Kidney (tissue), 13 donors: ENCODE measurements at regions not wholly inside any gene's neighbourhood (a gene's known extent, or its start where the extent isn't known, plus 50 kb on each side); places are given as distances from the start of the nearest gene placed in this dataset.

Experiments
- DNase-seq, 5 donors: peaks; one replicate each; pipeline ENCODE4 v3.0.0-alpha.2; 2013 to 2020
- FAIRE-seq: peaks from 2 replicates; lab custom pipeline; 2012; peaks lifted over from hg19 to GRCh38; lab: Jason Lieb, UNC
- H3K27ac ChIP-seq, 2 donors: one replicate each; pipeline ENCODE4 v1.7.0; 2013; ENCODE audit warnings: low read depth in 2 of 2, low read length in 2 of 2, inconsistent platforms in 1 of 2
- H3K27me3 ChIP-seq: one replicate; pipeline ENCODE4 v1.7.1; 2013; ENCODE audit warnings: low read length, inconsistent platforms; ENCODE audit not compliant: control insufficient read depth, insufficient read depth
- H3K36me3 ChIP-seq, 3 donors: one replicate each; pipeline versions ENCODE4 v1.7.0 to v1.7.1; 2013; ENCODE audit warnings: low read length in 3 of 3, control low read depth in 1 of 3, inconsistent platforms in 1 of 3; ENCODE audit not compliant: insufficient read depth in 3 of 3, control insufficient read depth in 2 of 3
- H3K4me1 ChIP-seq, 3 donors: one replicate each; pipeline versions ENCODE4 v1.7.0 to v1.7.1; 2013; ENCODE audit warnings: low read length in 3 of 3, inconsistent platforms in 1 of 3, low read depth in 1 of 3; ENCODE audit not compliant: control insufficient read depth in 2 of 3, insufficient read depth in 2 of 3
- H3K4me3 ChIP-seq, 3 donors: one replicate each; pipeline versions ENCODE4 v1.7.0 to v1.8.1; 2013; ENCODE audit warnings: low read length in 3 of 3, control low read depth in 1 of 3, inconsistent platforms in 1 of 3
- H3K9ac ChIP-seq, 3 donors: one replicate each; pipeline versions ENCODE4 v1.7.0 to v1.7.1; 2013; ENCODE audit warnings: low read length in 3 of 3, control low read depth in 1 of 3, inconsistent platforms in 1 of 3
- H3K9me3 ChIP-seq, 3 donors: one replicate each; pipeline versions ENCODE4 v1.7.0 to v1.7.1; 2013; ENCODE audit warnings: low read length in 3 of 3, control low read depth in 1 of 3, inconsistent platforms in 1 of 3; ENCODE audit not compliant: control insufficient read depth in 2 of 3, insufficient read depth in 1 of 3
- CTCF ChIP-seq: IDR thresholded peaks from 3 replicates; pipeline ENCODE4 v1.5.1; 2012; ENCODE audit warnings: mild to moderate bottlenecking, moderate library complexity, borderline replicate concordance; ENCODE audit not compliant: insufficient read depth; ENCODE audit errors: extremely low read depth
- intact Hi-C: fragments of 100-400 bp; cut with DNase I; formaldehyde crosslinking; loops from one replicate; pipeline ENCODE4 v1.11.1; 2022
- donor health status: control.
- donor health status: control.
- donor health status: control.
- donor health status: control.
- donor health status: control.
- donor health status: DM: yes; HTN: yes; CAD: no.
- donor health status: Normal renal cell carcinoma (clear cell type).

GRCh38 chr5:100303216-100303615 lies 232.0 kb upstream of the FAM174A start:
- Histone ChIP-seq H3K4me1 (no peaks in the 10 kb centered on the region), H3K9ac (no peak overlapping the region), H3K9me3 (no peaks in the 10 kb centered on the region), H3K27me3 (no peaks in the 10 kb centered on the region), H3K4me3 (no peak overlapping the region), H3K27ac (no peak overlapping the region), H3K36me3 (no peaks in the 10 kb centered on the region)
- DNase-seq (no peak), FAIRE-seq (no peak)
- intact Hi-C loops: no loop called here
- no peak for TF ChIP-seq CTCF

GRCh38 chr5:100299261-100299660 lies 235.9 kb upstream of the FAM174A start:
- FAIRE-seq (no peak), DNase-seq (no peak)
- H3K4me3 ChIP-seq: no peak overlapping the region
- no peak overlapping the region for H3K9ac ChIP-seq
- H3K36me3 ChIP-seq: no peaks in the 10 kb centered on the region
- H3K27ac ChIP-seq: no peak overlapping the region
- intact Hi-C loops: no loop called here
- H3K27me3 ChIP-seq: no peaks in the 10 kb centered on the region
- H3K9me3 ChIP-seq: no peaks in the 10 kb centered on the region
- TF ChIP-seq CTCF: no peak
- H3K4me1 ChIP-seq: no peaks in the 10 kb centered on the region

- no peak overlapping the region for H3K4me3 ChIP-seq
- H3K9me3 ChIP-seq: no peaks in the 10 kb centered on the region
- no peak overlapping the region for H3K9ac ChIP-seq
- H3K27ac ChIP-seq: no peak overlapping the region
- H3K4me1 ChIP-seq: no peaks in the 10 kb centered on the region
- DNase-seq: no peak
- no peaks in the 10 kb centered on the region for H3K36me3 ChIP-seq
- intact Hi-C loops: no loop called here
- FAIRE-seq: no peak
- no peak for TF ChIP-seq CTCF
- no peaks in the 10 kb centered on the region for H3K27me3 ChIP-seq
Observed at GRCh38 chr5:100276071-100276470, 259.1 kb upstream of the FAM174A start.

- no peak for FAIRE-seq
- no peak overlapping the region for H3K27ac ChIP-seq
- no peak for DNase-seq
- H3K27me3 ChIP-seq: no peaks in the 10 kb centered on the region
- no peak overlapping the region for H3K4me3 ChIP-seq
- no peak overlapping the region for H3K9ac ChIP-seq
- no peaks in the 10 kb centered on the region for H3K9me3 ChIP-seq
- H3K4me1 ChIP-seq: peaks cover 0 to 2% (median under 1%) of the 10 kb centered on the region in 3 donors
- TF ChIP-seq CTCF: no peak
- no peaks in the 10 kb centered on the region for H3K36me3 ChIP-seq
- intact Hi-C loops: no loop called here
Observed at GRCh38 chr5:100275631-100276030, 259.5 kb upstream of the FAM174A start.
